ENCODE measurements at regions not wholly inside any gene's neighbourhood (a gene's known extent, or its start where the extent isn't known, plus 50 kb on each side); places are given as distances from the start of the nearest gene placed in this dataset.

DNA sequence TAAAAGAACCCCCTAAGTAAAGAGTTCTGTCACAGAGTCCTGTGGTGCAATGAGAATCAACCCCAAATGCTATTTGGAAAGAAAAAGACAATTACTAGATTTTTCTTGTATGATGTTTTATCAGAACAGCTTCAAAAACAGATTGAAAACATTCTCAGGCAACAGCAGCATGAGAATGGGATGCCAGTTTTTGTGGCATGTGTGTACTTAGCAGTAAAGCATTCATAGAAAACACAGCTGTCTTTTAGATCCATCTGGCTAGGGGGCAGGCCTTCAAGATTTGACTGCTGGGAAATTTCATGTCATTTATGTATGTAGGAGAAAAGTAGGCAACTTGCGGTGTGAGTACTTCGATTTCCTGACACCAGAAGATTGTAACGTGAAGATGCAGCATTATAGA, 170.5 kb upstream of the HTR2A start:
- TF ChIP-seq, protein P1, sequence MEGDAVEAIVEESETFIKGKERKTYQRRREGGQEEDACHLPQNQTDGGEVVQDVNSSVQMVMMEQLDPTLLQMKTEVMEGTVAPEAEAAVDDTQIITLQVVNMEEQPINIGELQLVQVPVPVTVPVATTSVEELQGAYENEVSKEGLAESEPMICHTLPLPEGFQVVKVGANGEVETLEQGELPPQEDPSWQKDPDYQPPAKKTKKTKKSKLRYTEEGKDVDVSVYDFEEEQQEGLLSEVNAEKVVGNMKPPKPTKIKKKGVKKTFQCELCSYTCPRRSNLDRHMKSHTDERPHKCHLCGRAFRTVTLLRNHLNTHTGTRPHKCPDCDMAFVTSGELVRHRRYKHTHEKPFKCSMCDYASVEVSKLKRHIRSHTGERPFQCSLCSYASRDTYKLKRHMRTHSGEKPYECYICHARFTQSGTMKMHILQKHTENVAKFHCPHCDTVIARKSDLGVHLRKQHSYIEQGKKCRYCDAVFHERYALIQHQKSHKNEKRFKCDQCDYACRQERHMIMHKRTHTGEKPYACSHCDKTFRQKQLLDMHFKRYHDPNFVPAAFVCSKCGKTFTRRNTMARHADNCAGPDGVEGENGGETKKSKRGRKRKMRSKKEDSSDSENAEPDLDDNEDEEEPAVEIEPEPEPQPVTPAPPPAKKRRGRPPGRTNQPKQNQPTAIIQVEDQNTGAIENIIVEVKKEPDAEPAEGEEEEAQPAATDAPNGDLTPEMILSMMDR (IDR thresholded peaks at IDR 0.05; ENCODE audit: insufficient read depth, low read length, poor library complexity, severe bottlenecking), result no peak
- TF ChIP-seq EZH2phosphoT487 (conservative IDR thresholded peaks at IDR 0.05; ENCODE audit: low read length), result no peak
